GM08714 (cell line): ENCODE measurements at regions not wholly inside any gene's neighbourhood (a gene's known extent, or its start where the extent isn't known, plus 50 kb on each side); places are given as distances from the start of the nearest gene placed in this dataset.

Source experiments
- H3K4me3 ChIP-seq: fragments of 200-500 bp; sonication (Bioruptor generic); 2 replicates; pipeline ENCODE4 v1.5.1; 2014; ENCODE audit warnings: mild to moderate bottlenecking, low read length, inconsistent platforms
- ZNF274 ChIP-seq: IDR thresholded peaks from 2 replicates; pipeline ENCODE4 v1.6.1; 2012; ENCODE audit warnings: mild to moderate bottlenecking, low read depth, low read length

DNA sequence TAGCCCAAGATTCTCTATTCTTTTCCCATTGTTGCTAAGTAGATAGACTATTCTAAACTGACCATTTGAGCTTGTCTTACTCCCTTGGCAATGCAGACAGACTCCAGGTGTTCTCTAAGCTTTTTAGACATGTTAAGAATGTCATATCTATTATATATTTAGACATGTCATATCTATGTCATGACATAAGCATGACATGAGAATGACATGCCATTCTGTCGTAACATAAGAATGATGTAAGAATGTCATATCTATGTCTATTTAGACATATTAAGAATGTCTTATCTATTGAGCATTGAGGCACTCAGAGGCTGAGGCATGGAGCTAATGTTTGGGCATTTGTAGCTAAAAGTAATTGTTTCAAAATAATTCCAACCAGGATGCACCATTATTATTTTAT is 277.3 kb upstream of the ATP2B1 start:
- no peak overlapping the region for H3K4me3 ChIP-seq
- TF ChIP-seq ZNF274: no peak

DNA sequence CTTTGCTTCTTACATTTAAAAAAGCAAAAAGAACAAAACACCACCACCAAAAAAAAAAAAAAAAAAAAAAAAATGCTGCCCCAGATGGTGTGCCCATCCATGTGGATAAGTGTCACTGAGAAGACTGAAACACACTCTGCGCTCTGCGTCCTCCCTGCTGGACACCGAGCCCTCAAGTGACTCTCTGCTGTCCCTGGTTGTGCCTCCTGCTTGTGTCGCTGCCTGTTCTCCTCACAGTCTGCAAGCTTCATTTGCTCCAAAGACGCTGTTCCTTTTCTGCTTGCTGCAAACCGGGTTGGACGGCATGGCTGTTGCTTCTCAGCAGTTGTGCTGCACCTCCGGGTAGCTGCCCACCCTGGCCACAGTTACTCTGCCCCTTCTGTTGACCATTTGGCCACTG is 276.2 kb upstream of the ATP2B1 start:
- H3K4me3 ChIP-seq: no peak overlapping the region
- TF ChIP-seq ZNF274: no peak

DNA sequence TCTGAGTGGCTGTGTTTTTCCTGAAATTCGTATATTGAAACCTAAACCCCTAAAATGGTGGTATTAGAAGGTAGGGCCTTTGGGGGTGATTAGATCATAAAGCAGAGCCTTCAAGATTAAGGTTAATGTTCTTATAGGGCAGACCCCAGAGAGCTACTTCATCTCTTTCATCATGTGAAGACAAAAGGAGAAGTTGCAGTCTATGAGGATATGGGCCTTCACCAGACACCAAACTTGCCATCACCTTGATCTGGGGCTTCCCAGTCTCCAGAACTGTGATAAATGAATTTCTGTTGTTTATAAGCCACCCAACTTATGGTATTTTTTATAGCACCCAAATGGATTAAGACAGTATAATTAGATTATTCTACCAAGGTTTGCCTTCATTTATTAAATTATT is 275.0 kb upstream of the ATP2B1 start:
- H3K4me3 ChIP-seq: no peak overlapping the region
- TF ChIP-seq ZNF274: no peak

DNA sequence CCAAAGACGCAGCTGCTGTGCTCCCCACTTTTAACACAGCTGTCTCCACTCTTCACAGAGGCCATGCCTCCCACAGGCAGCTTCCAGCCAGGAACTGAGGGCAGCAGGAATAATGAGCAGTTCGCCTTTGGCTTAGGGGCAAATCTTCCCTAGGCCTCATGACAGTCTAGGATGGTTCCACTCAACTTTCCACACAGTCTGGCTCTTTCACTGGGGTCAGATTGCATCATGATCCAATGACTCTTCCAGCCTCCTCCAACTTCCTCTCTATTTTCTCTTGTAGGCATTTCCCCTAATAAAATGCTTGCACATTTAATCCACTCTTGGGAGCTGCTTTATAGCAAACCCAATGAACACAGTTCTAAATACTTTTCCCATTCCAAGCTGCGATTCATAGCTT is 271.6 kb upstream of the ATP2B1 start:
- TF ChIP-seq ZNF274: no peak
- no peak overlapping the region for H3K4me3 ChIP-seq

DNA sequence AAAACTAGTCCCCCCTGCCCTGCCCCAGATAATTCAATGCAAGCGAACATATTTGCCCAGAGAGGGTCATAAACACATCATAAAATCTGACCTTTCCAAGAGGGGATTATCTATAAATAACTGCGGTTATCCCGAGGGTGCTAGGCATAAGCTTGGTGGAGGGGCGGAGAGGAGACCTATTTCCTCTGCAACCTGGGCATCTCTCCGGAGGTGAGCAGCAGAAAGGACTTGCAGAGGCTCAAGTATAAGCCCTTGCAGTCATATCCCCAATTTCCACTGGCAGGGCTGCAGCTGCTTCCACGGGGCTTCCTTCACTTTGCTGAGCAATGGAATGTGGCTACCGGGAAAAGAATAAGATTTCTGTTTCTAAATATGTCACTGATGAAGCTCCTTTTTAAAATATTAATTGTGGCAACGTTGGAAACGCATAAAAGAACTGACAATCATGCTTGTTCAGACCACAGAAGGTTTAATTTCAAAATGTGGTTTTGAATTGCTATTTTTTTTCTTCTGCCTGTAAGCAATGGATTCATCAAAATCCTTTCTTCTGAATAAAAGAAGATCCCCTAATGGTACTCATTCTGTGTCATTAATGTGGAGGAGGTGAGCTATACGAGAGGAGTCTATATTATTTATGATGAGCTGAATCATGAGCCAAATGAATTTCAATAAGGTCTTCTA is 268.9 kb upstream of the ATP2B1 start:
- TF ChIP-seq ZNF274: no peak
- no peak overlapping the region for H3K4me3 ChIP-seq

DNA sequence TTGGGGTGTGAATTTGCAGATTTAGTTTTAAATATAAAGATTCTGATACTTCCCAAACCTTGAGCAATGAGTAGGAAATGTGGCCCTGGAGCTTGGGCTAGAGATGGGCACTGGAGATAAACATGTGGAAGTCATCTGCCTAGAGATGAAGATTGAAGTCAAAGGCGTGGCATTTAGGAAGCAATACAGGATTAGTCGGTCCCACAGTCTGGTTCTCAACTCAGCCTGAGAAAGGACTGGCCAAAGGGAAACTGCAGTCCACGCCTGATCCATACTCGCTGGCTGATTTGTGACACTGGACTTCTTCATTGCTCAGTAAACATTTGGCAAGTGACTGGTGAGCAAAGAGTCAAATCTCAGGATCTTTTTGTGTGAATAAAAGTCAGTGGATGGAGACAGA is 268.2 kb upstream of the ATP2B1 start:
- TF ChIP-seq ZNF274: no peak
- no peak overlapping the region for H3K4me3 ChIP-seq

DNA sequence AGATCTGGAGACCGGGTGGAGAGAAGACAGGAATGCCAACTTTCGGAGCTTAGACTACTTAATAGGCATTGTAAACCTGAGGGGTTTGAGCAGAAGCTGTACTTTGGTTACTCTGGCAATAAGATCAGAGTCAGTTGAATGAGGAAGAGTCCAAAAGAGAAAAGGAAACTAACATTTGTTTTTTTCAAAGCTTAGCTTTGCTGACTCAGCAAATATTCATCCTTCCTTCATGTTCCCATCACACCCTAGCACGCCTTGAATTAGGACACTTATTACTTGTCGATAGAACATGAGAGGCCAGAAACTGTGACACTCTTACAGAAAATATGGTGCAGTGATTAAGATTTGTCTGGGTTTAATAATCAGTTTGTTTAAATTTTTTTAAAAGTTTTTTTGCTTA is 266.9 kb upstream of the ATP2B1 start:
- no peak overlapping the region for H3K4me3 ChIP-seq
- TF ChIP-seq ZNF274: no peak

DNA sequence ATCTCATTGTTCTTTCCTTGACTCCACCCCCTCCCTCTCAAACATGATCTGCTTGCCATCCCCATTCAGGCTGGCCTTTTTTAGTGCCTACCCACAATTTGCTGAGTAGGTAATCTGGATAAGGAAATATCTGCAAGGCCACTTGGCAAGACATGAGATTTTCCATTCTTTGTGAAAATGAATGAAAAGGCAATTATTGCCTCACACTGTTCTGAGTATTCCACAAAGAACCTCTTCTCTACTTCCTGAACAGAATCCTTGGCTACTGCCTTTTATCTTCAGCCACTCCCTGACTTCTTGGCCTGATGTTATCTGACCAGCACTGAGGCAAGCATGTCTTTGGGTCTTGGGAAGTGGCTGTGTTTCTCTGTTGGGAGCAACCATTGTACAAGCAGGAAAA is 263.2 kb upstream of the ATP2B1 start:
- no peak overlapping the region for H3K4me3 ChIP-seq
- no peak for TF ChIP-seq ZNF274

DNA sequence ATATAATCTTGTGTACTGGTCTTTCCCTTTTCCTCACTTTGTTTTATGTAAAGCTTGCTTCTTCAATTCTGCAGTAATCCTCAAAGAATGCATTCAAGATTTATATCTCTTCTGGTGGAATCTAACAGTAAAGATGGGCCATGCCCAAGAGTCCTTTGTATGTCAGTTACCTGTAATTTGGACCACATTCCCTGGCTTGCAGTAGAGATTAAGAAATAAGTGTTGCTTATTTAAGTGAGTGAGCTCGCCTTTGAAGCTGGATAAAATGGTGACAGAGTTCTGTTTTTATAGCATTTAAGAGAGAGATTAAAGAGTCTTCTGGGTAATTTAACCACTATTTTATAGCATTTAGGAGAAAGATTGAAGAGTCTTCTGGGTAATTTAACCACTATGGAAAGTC is 262.1 kb upstream of the ATP2B1 start:
- no peak for TF ChIP-seq ZNF274

DNA sequence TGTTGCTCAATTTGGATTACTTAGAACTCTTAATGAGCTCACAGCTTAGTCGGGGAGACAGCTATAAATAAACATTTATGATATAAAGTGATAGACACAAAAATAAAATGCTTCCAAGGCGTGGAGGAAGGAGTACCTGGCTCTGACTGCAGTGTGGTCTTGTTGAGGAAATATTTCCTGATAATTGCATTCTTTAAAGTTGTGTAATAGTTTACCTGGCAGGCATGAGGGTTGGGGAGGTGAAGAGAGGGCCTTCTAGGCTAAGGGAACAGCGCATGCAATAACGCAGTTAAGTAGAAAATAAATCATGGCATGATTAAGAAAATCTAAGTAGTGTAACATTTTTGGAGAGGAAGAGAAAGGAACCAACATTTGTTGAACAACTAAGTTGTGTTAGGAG is 260.5 kb upstream of the ATP2B1 start:
- TF ChIP-seq ZNF274: no peak
- H3K4me3 ChIP-seq: no peak overlapping the region

More for the DNA sequence above, 262.1 kb upstream of the ATP2B1 start:
- H3K4me3 ChIP-seq: no peak overlapping the region

DNA sequence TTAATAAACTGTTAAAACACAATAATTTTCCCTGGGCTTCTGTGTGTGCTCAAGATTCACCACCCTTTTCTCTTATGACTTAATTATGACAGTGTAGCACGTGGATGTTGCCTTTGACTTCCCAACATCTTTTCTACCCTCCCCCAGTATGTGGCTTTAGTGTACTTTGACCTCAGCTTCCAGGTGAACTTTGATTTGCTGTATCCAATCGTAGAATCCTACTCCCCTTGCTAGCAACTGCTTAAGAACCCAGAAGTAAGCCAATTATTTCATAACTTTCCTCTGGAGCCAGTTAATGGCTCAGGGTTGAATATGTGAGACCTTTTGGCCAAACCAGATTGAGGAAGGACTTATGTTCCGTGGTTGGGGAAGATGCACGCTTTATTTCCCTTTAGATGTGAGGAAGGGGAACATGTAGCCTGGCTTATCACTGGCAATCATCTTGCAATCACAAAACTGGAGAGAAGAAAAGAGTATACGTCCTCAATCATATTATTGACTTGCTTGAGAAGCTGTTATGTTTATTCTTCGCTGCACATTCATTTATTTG is 259.6 kb upstream of the ATP2B1 start:
- no peak for TF ChIP-seq ZNF274
- H3K4me3 ChIP-seq: no peak overlapping the region

DNA sequence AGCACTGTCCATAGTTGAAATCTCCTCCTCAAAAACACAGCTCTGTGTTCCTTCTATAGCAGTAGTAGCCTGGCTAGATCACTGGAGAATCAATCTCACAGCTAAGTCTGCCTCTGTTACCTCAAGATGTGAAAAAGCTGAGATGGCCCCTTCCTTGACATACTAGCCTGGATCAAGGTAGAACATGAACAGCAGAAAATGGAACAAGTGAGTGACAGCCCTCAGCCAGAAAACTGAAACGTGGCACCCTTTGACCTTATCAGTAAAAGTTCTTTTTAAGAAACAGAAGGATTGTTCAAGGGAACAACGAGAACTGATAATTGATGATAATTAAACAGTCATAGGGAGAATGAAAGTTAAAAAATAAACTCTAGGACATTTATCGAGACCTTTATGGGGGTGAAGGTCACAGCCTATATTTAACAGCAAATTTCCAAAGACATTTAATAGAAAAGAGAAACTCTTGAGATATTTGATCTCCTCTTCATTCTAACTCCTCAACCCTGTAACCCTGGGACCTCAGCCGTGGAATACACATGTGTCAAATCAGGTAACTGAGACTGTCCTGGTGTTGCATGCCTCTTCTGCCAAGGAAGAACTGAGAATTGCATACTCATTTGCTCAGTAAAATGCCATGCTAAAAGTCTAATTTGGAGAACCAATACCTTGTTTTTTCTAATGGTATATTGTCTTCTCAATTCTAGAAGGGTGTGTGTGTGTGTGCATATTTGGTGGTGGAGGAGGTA is 258.0 kb upstream of the ATP2B1 start:
- H3K4me3 ChIP-seq: no peak overlapping the region
- no peak for TF ChIP-seq ZNF274

DNA sequence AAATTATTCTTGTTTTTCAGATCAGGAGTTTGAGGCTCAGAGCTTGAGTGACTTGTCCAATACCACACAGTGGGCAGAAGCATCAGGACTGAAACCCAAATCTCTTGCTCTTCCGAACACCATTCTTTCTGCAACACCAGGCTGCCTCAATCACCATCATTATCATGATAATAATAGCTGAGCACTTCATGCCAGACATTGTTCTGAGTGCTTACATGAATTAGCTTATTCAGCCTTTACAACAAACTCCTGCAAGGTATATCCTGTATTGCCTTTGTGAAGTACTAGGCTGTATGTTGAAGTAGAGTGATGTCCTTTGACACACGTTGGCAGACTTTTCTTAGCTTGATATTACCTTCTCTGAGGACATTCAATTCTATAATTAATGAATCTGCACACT is 257.4 kb upstream of the ATP2B1 start:
- TF ChIP-seq ZNF274: no peak
- H3K4me3 ChIP-seq: no peak overlapping the region

DNA sequence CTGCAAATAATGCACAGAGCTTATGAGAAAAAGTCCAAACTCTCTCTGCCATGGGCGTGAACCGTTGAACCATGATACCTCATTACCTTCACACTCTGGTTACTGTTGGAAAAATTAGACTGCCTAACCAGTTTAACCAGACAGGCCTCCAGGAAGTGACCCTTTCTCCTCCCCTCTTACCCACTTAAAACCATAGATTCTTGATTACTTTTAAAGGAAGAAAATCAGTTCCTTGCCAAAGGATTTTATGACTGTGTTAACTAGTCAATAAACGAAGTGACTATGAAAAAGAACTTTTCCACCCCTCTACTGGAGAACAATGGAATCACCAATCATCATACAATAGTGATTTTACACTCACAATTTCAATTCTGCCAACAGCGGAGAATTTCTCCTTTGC is 254.0 kb upstream of the ATP2B1 start:
- H3K4me3 ChIP-seq: no peak overlapping the region
- no peak for TF ChIP-seq ZNF274
